ENCODE measurements at regions not wholly inside any gene's neighbourhood (a gene's known extent, or its start where the extent isn't known, plus 50 kb on each side); places are given as distances from the start of the nearest gene placed in this dataset.

- no peak for TF ChIP-seq ZFX (IDR thresholded peaks at IDR 0.05)
- no peak for TF ChIP-seq CTCF (conservative IDR thresholded peaks at IDR 0.05)
Measured at GRCh38 chr9:100667448-100667847, 89.6 kb downstream of the CAVIN4 start.

All from C4-2B (cell line).